BE2C (cell line): ENCODE measurements at regions not wholly inside any gene's neighbourhood (a gene's known extent, or its start where the extent isn't known, plus 50 kb on each side); places are given as distances from the start of the nearest gene placed in this dataset.

Source experiments
- DNase-seq: peaks from one replicate; pipeline ENCODE4 v3.0.0-alpha.2; 2020
- H3K27me3 ChIP-seq: fragments of 250-450 bp; sonication (Bioruptor Pico); 2 replicates; pipeline ENCODE4 v1.5.1; 2020; ENCODE audit warnings: mild to moderate bottlenecking
- H3K36me3 ChIP-seq: fragments of 250-450 bp; sonication (Bioruptor Pico); 2 replicates; pipeline ENCODE4 v1.5.1; 2020; ENCODE audit warnings: mild to moderate bottlenecking
- H3K4me1 ChIP-seq: fragments of 250-450 bp; sonication (Bioruptor Pico); 2 replicates; pipeline ENCODE4 v1.5.1; 2020
- H3K4me3 ChIP-seq: 2 replicates; pipeline ENCODE4 v1.5.1; 2011; ENCODE audit warnings: low read depth, low read length
- H3K9me3 ChIP-seq: fragments of 250-450 bp; sonication (Bioruptor Pico); 2 replicates; pipeline ENCODE4 v1.5.1; 2020
- TF ChIP-seq, protein P1 (sequence below): IDR thresholded peaks from 2 replicates; pipeline ENCODE4 v1.5.1; 2012; ENCODE audit warnings: mild to moderate bottlenecking, low read depth, low read length

DNA sequence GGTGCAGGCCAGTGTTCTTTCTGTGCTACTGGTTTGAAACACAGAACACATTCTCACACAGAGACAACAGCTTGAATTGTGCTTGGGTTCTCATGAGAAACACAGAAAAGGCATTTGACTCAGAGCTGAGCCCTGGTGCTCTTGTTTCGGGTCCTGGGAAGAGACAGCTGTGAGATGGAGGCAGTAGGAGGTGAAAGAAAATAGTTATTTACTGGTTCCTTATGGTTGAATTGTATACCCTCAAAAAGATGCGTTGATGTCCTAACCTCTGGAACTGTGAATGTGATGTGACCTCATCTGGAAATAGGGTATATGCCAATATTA, 87.1 kb upstream of the RPS6KA2 start:
- no peak overlapping the region for H3K4me3 ChIP-seq
- TF ChIP-seq, protein P1, sequence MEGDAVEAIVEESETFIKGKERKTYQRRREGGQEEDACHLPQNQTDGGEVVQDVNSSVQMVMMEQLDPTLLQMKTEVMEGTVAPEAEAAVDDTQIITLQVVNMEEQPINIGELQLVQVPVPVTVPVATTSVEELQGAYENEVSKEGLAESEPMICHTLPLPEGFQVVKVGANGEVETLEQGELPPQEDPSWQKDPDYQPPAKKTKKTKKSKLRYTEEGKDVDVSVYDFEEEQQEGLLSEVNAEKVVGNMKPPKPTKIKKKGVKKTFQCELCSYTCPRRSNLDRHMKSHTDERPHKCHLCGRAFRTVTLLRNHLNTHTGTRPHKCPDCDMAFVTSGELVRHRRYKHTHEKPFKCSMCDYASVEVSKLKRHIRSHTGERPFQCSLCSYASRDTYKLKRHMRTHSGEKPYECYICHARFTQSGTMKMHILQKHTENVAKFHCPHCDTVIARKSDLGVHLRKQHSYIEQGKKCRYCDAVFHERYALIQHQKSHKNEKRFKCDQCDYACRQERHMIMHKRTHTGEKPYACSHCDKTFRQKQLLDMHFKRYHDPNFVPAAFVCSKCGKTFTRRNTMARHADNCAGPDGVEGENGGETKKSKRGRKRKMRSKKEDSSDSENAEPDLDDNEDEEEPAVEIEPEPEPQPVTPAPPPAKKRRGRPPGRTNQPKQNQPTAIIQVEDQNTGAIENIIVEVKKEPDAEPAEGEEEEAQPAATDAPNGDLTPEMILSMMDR, result no peak

GRCh38 chr6:166713434-166714186, 86.6 kb upstream of the RPS6KA2 start:
- TF ChIP-seq, protein P1, result no peak
- H3K4me3 ChIP-seq, result no peak overlapping the region

More for the DNA sequence above, 87.1 kb upstream of the RPS6KA2 start:
- H3K4me1 ChIP-seq, result no peaks in the 10 kb centered on the region
- DNase-seq, result no peak
- H3K9me3 ChIP-seq, result no peaks in the 10 kb centered on the region; the same call in 1 of the 2 replicates
- H3K27me3 ChIP-seq, result no peaks in the 10 kb centered on the region
- H3K36me3 ChIP-seq, result no peaks in the 10 kb centered on the region

DNA sequence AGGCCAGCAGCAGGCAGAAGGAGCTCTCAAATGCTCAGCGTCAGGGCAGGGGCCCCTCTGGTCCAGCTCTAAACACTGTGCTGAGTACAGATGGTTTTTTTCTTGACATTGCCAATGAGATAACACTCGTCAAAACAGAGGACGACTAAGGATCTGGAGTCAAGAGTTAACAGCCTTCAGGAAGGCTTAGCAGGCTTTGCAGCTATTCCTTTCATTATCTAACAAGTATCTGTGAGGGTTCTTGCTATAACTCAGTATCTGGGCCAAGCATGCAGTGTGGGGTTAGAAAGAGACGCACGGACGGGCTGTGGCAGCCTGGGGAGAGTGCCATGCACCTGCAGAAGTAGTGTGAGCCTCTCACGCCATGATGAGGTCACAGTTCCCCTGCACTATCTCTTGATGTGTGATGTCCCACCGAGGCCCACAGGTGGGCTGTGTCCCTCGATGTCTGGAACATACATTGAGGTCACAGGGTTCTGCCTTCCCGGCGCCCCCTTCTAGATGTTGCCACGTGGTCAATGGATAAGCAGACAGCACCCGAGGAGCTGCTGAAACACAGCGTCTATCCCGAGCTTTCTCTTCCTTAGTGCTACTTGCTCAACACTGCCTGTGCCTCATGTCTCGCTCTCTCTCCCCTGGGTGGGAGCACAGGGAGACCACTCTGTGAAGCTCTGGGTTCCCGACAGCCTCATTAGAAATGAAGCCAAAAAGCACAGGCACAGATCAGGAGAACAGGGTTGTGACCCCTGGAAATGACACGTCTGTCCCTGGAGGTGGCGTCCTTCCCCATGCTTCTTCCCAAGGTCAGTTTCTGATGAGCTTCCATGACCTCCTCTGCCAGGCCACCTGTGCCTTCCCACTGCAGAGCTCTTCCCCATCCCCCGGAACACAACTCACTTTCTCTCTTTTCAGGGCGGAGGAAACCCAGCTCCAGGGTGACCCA, 85.5 kb upstream of the RPS6KA2 start:
- Histone ChIP-seq H3K4me3 (no peak overlapping the region), H3K27me3 (no peaks in the 10 kb centered on the region), H3K36me3 (no peaks in the 10 kb centered on the region), H3K9me3 (no peaks in the 10 kb centered on the region; the same call in 1 of the 2 replicates), H3K4me1 (no peaks in the 10 kb centered on the region)
- no peak for DNase-seq
- TF ChIP-seq, protein P1, result no peak

More at GRCh38 chr6:166713434-166714186, 86.6 kb upstream of the RPS6KA2 start:
- no peaks in the 10 kb centered on the region for H3K36me3 ChIP-seq
- no peaks in the 10 kb centered on the region; the same call in 1 of the 2 replicates for H3K9me3 ChIP-seq
- no peaks in the 10 kb centered on the region for H3K4me1 ChIP-seq
- DNase-seq, result no peak
- H3K27me3 ChIP-seq, result no peaks in the 10 kb centered on the region

- H3K4me1 ChIP-seq, result no peaks in the 10 kb centered on the region
- no peak for DNase-seq
- TF ChIP-seq, protein P1, result no peak
- H3K27me3 ChIP-seq, result no peaks in the 10 kb centered on the region
- no peaks in the 10 kb centered on the region for H3K36me3 ChIP-seq
- no peak overlapping the region for H3K4me3 ChIP-seq
- H3K9me3 ChIP-seq, result no peaks in the 10 kb centered on the region
Observed at GRCh38 chr6:166710084-166710483, 83.0 kb upstream of the RPS6KA2 start.

DNA sequence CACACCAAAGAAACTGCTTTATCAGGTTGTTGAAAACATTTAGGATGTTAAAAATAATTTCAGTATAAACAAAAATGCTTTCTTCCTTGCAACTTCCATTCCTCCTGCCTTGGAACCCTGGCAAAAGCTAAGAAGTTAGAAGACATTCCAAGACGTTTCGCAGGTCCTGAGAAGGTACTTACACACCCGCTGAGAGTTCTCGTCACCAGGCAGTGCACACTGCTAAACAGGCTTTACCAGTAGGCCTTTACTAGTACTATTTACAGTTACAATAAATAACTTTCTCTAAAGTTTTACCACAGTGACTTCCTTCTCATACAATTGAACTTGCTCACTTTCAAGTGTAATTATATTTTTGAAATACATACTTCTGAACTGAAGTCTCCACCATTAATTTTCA, 81.4 kb upstream of the RPS6KA2 start:
- Histone ChIP-seq H3K36me3 (no peaks in the 10 kb centered on the region), H3K4me1 (no peaks in the 10 kb centered on the region), H3K27me3 (no peaks in the 10 kb centered on the region), H3K4me3 (no peak overlapping the region), H3K9me3 (no peaks in the 10 kb centered on the region)
- TF ChIP-seq, protein P1, result no peak
- DNase-seq, result no peak
